ENCODE measurements at regions not wholly inside any gene's neighbourhood (a gene's known extent, or its start where the extent isn't known, plus 50 kb on each side); places are given as distances from the start of the nearest gene placed in this dataset.

DNA sequence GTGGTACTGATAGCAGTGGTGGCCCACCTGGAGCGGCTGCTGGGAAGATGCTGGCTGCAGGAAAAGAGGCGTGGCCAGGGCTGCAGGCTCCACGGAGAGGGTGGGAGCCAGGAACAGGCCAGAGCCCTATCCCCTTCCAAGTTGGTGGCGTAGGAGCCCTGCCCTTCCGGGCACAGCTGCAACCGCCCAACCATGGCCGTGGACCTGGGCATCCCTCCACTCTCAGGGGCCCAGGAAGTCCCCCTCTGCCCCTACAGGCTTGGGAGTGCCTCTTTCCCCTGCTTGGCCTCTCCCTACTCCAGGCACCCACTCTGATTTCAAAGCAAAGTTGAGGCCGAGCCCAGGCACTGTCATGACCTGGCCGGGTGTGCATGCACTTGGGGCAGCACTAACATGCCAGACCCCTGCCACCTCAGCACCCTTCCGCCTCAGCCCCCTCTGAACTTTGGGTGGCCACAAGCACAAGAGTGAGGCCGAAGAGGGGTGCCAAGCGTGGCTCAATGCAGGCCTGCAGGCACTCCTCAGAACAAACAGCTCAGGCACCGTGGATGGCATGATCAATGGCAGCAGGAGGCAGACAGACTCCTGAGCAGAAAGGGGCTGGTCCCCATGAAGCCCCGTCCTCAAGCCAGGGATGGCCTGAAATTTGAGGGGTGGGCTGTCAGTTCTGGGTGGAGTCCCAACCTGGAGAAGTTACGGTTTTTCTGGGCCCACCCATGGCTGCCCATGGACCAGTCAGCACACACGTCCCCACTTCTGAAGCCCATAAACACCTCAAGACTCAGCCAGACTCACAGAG, 164.9 kb upstream of the PRNP start:
- no peak overlapping the region for H3K4me3 ChIP-seq (ENCODE audit: low read depth, low read length)

DNA sequence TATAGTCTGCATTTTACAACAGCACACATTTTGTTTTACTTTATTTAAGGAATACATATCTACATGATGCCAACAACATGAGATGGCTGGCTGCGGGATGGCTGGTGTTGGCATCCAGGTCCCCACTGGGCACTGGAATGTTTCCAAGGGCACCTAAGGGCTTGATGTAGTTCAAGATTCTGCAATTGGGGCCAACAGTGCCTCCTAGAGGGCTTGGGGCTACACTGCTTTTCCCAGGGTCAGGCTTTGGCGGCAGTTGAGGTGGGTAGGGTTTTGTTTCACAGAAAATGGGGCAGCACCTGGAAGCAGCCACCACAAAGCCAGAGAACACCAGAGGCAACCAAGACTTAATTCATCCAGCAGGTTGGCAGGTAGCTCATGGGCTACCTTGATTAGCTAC, 166.7 kb upstream of the PRNP start:
- no peak overlapping the region for H3K4me3 ChIP-seq (ENCODE audit: low read depth, low read length)

DNA sequence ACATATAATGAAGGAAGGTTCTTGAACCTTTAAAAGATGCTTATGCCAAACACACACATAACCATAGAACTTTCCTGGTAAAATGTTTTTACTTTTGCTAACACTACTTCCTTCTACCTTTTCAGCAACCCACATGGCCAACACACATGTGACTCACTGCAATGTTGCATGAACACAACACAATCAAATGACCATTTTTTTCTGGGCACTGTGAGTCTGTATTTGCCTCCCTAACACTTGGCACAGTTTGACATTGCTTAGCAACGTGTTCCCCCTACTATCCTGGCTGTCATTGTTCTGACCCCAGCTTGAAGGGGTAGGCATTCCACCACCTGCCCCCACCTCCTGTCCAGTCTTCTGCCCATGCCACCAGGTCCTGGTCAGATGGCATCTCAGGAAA, 169.4 kb upstream of the PRNP start:
- no peak overlapping the region for H3K4me3 ChIP-seq (ENCODE audit: low read depth, low read length)

- no peak overlapping the region for H3K4me3 ChIP-seq (ENCODE audit: low read depth, low read length)
These were observed 172.5 kb upstream of the PRNP start for GRCh38 chr20:4513720-4514119.

GRCh38 chr20:4512891-4513550, 173.2 kb upstream of the PRNP start:
- no peak overlapping the region for H3K4me3 ChIP-seq (ENCODE audit: low read depth, low read length)

- no peak overlapping the region for H3K4me3 ChIP-seq (ENCODE audit: low read depth, low read length)
These were observed 174.5 kb upstream of the PRNP start for GRCh38 chr20:4511776-4512175.

- no peak overlapping the region for H3K4me3 ChIP-seq (ENCODE audit: low read depth, low read length)
These were observed 176.3 kb upstream of the PRNP start for GRCh38 chr20:4509825-4510522.

- no peak overlapping the region for H3K4me3 ChIP-seq (ENCODE audit: low read depth, low read length)
These were observed 177.5 kb upstream of the PRNP start for GRCh38 chr20:4508773-4509172.

DNA sequence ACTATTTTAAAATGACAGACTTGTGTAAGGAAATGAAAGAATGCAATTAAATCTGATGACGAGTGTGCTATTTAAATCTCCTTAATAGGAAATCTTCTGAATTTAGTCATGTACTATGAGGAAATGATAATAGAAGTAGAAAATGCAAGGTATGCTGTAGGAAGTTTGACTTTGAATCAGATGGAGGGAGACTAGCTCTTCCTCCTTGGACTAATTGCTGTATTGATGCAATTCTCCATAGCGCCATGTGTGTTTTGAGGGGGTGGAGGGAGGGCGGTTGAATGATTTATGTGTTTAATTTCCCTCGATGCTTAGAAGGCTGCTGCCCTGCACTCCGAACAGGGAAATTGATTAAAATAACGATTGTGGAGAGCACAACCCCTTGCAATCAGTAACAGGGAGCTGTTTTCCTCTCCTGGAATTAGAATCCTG, 179.0 kb upstream of the PRNP start:
- H3K4me3 ChIP-seq (ENCODE audit: low read depth, low read length) = no peak overlapping the region

GRCh38 chr20:4504814-4505213, 181.4 kb upstream of the PRNP start:
- H3K4me3 ChIP-seq (ENCODE audit: low read depth, low read length) = no peak overlapping the region

- no peak overlapping the region for H3K4me3 ChIP-seq (ENCODE audit: low read depth, low read length)
These were observed 183.5 kb upstream of the PRNP start for GRCh38 chr20:4502756-4503155.

- H3K4me3 ChIP-seq (ENCODE audit: low read depth, low read length) = no peak overlapping the region
These were observed 192.9 kb upstream of the PRNP start for GRCh38 chr20:4493386-4493785.

GRCh38 chr20:4491643-4492042, 194.6 kb upstream of the PRNP start:
- H3K4me3 ChIP-seq (ENCODE audit: low read depth, low read length) = no peak overlapping the region

GRCh38 chr20:4490606-4491280, 195.5 kb upstream of the PRNP start:
- no peak overlapping the region for H3K4me3 ChIP-seq (ENCODE audit: low read depth, low read length)

DNA sequence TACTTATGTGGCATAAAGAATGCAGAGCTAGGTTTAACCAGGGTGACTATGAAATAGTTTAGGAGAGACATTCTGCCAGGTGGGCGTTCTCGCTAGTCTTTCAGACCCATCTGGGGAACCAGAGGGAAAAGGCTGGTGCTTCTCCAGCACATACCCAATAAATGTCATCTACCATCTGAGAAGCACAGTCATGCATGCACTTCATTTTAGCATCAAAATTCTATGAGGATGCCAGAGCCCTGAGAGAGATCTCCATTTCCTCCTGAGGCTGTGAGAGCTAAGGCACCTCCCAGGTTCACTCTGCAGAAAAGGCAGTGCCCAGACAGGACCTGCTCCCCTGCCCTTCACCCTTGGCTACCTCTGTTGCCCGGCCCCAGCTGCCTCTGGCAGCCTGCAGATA, 196.2 kb upstream of the PRNP start:
- no peak overlapping the region for H3K4me3 ChIP-seq (ENCODE audit: low read depth, low read length)

DNA sequence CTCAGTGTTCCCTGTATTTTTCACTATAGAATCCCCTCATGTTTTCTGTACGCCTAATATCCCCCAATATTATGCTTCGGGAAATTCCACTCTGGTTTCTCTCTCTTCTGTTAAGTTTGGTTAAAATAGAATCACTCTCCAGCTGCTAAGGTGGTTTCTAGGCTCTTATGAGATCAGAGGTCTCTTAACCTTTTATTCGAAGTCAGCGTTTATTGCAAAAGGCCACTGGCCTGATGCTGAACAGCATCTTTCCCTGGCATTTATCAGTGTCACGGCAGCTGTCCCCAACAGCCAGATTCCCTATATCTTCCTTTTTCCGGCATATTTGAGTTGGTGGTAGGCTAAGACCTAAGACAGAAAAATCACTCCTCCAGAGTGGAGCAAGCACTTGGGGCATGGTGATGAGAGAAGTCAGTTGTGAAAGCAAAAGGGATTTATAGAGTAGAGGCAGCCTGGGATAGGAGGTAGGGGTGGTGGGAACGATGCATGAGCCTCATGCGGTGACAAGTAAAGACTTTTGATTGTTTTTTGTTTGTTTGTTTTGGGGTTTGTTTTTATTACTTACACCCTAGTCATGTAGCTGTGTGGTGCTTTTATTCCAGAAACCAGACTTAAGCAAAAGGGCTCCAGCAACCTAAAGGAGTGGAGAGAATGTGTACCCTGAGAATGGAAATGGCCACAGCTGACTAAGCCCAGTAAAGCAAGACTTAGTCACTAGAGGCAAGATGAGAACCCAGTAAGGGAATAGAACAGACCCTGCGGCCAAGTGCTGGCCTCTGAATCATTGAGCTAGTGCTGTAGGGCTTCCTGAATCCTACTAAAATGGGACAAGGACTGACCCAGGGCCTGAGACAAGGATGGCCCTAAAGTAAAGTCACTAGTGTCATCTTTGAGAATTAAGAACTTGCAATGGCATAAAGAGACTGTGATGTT, 197.6 kb upstream of the PRNP start:
- H3K4me3 ChIP-seq (ENCODE audit: low read depth, low read length) = no peak overlapping the region

- H3K4me3 ChIP-seq (ENCODE audit: low read depth, low read length) = no peak overlapping the region
These were observed 201.8 kb upstream of the PRNP start for GRCh38 chr20:4484379-4484997.

DNA sequence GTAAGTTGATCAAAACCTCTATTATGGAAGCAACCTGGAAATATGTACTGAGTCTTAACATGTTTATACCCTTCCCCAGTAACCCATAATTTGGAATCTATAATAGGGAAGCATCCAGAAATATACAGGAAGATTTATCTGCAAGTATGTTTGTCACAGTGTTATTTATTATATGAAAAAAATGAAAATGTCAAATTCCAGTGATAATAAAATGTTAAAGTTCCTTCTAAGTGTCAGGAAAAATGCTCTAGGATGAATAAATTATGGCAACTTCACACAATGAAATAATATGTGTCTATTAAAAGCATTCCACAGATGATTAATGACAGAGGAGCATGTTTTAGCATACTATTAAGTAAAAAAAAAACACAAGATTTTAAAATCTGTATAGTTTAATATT, 202.3 kb upstream of the PRNP start:
- H3K4me3 ChIP-seq (ENCODE audit: low read depth, low read length) = no peak overlapping the region

DNA sequence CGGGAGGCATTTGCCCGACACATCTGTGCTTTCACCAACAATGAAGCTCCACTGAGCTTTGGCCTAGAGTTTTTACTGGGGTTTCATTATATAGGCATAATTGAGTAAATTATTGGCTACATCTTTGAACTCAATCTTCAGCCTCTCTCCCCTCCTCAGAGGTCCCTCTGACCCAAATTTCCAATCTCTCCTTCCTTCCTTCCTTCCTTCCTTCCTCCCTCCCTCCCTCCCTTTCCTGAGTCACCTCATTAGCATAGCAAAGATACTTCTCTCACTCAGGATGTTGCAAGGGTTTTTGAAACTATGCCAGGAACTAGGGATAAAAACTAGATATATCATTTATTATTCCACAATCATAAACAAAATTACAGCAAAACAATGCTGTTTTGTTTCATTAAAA, 202.8 kb upstream of the PRNP start:
- H3K4me3 ChIP-seq (ENCODE audit: low read depth, low read length) = no peak overlapping the region

DNA sequence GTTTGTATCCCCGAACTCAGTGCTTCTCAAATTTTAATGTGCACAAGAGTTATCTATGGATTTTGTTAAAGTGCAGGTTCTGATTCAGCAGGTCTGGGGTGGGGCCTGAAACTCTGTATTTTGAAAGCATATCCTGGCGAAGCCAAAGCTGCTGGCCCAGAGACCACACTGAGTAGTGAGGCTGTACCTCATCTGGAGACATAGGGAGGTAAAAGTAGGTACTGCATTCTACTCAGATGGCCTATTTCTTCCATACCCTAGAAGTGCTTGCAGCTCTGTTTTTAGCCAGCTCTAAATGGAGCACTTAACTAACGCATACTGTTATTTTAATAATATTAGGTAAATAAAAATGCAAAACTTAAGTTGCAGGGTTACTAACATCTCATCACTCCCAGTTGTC, 206.2 kb upstream of the PRNP start:
- H3K4me3 ChIP-seq (ENCODE audit: low read depth, low read length) = no peak overlapping the region

Data from iPS-11a (cell line).